GM12878 (cell line): ENCODE measurements at regions not wholly inside any gene's neighbourhood (a gene's known extent, or its start where the extent isn't known, plus 50 kb on each side); places are given as distances from the start of the nearest gene placed in this dataset.

Experiments
- ATAC-seq: fragments of 200-7000 bp; cut with Tn5 transposase; 3 replicates; pipeline ENCODE4 v1.9.1; 2020; ENCODE audit warnings: mild to moderate bottlenecking, moderate library complexity
- BruUV-seq: library from RNA; stranded (reverse); fragments of 400-500 nt; replicated peaks from 2 replicates; lab custom pipeline; 2021; lab: Mats Ljungman, UMichigan
- CTCF ChIA-PET: fragments of 300-600 bp; sonication (Branson Sonifier 250); formaldehyde crosslinking; extraction: SDS; loops from one replicate; lab custom pipeline; 2021; ENCODE audit warnings: inconsistent platforms; lab: Yijun Ruan, JAX
- POLR2A ChIA-PET: fragments of 350-600 bp; formaldehyde crosslinking; extraction: SDS; loops from one replicate; lab custom pipeline; 2021; ENCODE audit warnings: inconsistent platforms; lab: Charles Lee
- RAD21 ChIA-PET: fragments of 300-600 bp; sonication (Branson Sonifier 250); formaldehyde crosslinking; loops from one replicate; lab custom pipeline; 2023; ENCODE audit warnings: antibody characterized with exemption; ENCODE audit not compliant: unreplicated experiment; lab: Charles Lee
- SMC1A ChIA-PET: fragments of 300-600 bp; sonication (Branson Sonifier 250); formaldehyde crosslinking; loops from one replicate; lab custom pipeline; 2023; ENCODE audit not compliant: unreplicated experiment, uncharacterized antibody; lab: Charles Lee
- DNase-seq: peaks from one replicate; pipeline ENCODE4 v3.0.0-alpha.2; 2011; ENCODE audit warnings: low read depth, low spot score
- FAIRE-seq: peaks from 3 replicates; lab custom pipeline; 2011; peaks lifted over from hg19 to GRCh38; lab: Jason Lieb, UNC
- H2AFZ ChIP-seq: 2 replicates; pipeline ENCODE4 v1.6.0; 2011; ENCODE audit warnings: low read depth, low read length, control low read depth; ENCODE audit not compliant: control insufficient read depth
- H3K27ac ChIP-seq: 2 replicates; pipeline ENCODE4 v1.5.1; 2011; ENCODE audit warnings: control low read depth; ENCODE audit not compliant: control insufficient read depth, insufficient read depth
- H3K27me3 ChIP-seq, 2 experiments: replicated peaks in 1 of 2; 2 replicates each; pipeline versions ENCODE4 v1.6.0 to v1.6.1; 2011; ENCODE audit warnings: low read length in 1 of 2; ENCODE audit not compliant: control insufficient read depth in 2 of 2, insufficient read depth in 2 of 2
- H3K36me3 ChIP-seq, 2 experiments: 2 replicates each; pipeline ENCODE4 v1.5.1; 2011; ENCODE audit warnings: low read length in 1 of 2; ENCODE audit not compliant: control insufficient read depth in 2 of 2, insufficient read depth in 2 of 2
- H3K4me1 ChIP-seq: 2 replicates; pipeline ENCODE4 v1.6.1; 2011; ENCODE audit warnings: mild to moderate bottlenecking, low read length, moderate library complexity, mixed read lengths; ENCODE audit not compliant: control insufficient read depth, insufficient read depth
- H3K4me2 ChIP-seq: 2 replicates; pipeline ENCODE4 v1.6.0; 2011; ENCODE audit warnings: control low read depth; ENCODE audit not compliant: control insufficient read depth, insufficient read depth
- H3K4me3 ChIP-seq: fragments of 200-600 bp; sonication (generic); 2 replicates; pipeline ENCODE4 v1.5.1; 2016
- H3K79me2 ChIP-seq: 2 replicates; pipeline ENCODE4 v1.6.0; 2011; ENCODE audit warnings: low read length; ENCODE audit not compliant: control insufficient read depth, insufficient read depth
- H3K9ac ChIP-seq: 2 replicates; pipeline ENCODE4 v1.8.0; 2011; ENCODE audit warnings: low read length, control low read depth, mixed read lengths; ENCODE audit not compliant: control insufficient read depth, insufficient read depth
- H3K9me3 ChIP-seq: replicated peaks from 3 replicates; pipeline ENCODE4 v1.5.1; 2011; ENCODE audit warnings: mild to moderate bottlenecking, low read length; ENCODE audit not compliant: control insufficient read depth, insufficient read depth
- H4K20me1 ChIP-seq: 2 replicates; pipeline ENCODE4 v1.6.0; 2011; ENCODE audit not compliant: control insufficient read depth, insufficient read depth
- BCL3 ChIP-seq: IDR thresholded peaks from 2 replicates; pipeline ENCODE4 v1.6.1; 2011; ENCODE audit warnings: borderline replicate concordance, low read depth, mild to moderate bottlenecking, moderate library complexity, low read length; ENCODE audit not compliant: insufficient read depth, poor library complexity, severe bottlenecking
- CHD1 ChIP-seq: IDR thresholded peaks from 2 replicates; pipeline ENCODE4 v1.6.1; 2012; ENCODE audit warnings: low read depth, low read length, improper control_type of control experiment
- CREM ChIP-seq: IDR thresholded peaks from 2 replicates; pipeline ENCODE4 v1.6.1; 2014; ENCODE audit warnings: antibody characterized with exemption, low read depth
- EED ChIP-seq: sonication (generic); IDR thresholded peaks from 2 replicates; pipeline ENCODE4 v1.6.1; 2016; ENCODE audit warnings: antibody characterized with exemption, low read depth
- GATAD2B ChIP-seq: fragments of 450-650 bp; conservative IDR thresholded peaks from 2 replicates; pipeline ENCODE4 v1.6.1; 2017; ENCODE audit warnings: low read depth, mild to moderate bottlenecking, moderate library complexity
- HDGF ChIP-seq: fragments of 450-650 bp; IDR thresholded peaks from 2 replicates; pipeline ENCODE4 v1.6.1; 2016; ENCODE audit warnings: antibody characterized with exemption
- IKZF1 ChIP-seq: fragments of 450-650 bp; conservative IDR thresholded peaks from 2 replicates; pipeline ENCODE4 v1.6.1; 2017; ENCODE audit warnings: antibody characterized with exemption, mild to moderate bottlenecking
- MEF2B ChIP-seq: fragments of 450-650 bp; IDR thresholded peaks from 2 replicates; pipeline ENCODE4 v1.6.1; 2018; ENCODE audit warnings: mild to moderate bottlenecking, moderate library complexity; ENCODE audit not compliant: partially characterized antibody, poor library complexity, severe bottlenecking
- PKNOX1 ChIP-seq: fragments of 450-650 bp; IDR thresholded peaks from 2 replicates; pipeline ENCODE4 v1.6.1; 2016; ENCODE audit warnings: mild to moderate bottlenecking
- POLR2AphosphoS2 ChIP-seq: IDR thresholded peaks from 2 replicates; pipeline ENCODE4 v1.6.1; 2011; ENCODE audit warnings: low read depth, mild to moderate bottlenecking, low read length, improper control_type of control experiment, moderate library complexity
- POU2F2 ChIP-seq: IDR thresholded peaks from 3 replicates; pipeline ENCODE4 v1.6.1; 2011; ENCODE audit warnings: low read depth, mild to moderate bottlenecking, low read length, borderline replicate concordance
- RFX5 ChIP-seq: IDR thresholded peaks from 2 replicates; pipeline ENCODE4 v1.6.1; 2011; ENCODE audit warnings: low read depth, low read length, improper control_type of control experiment
- RUNX3 ChIP-seq: IDR thresholded peaks from 2 replicates; pipeline ENCODE4 v1.6.1; 2012; ENCODE audit warnings: low read length, inconsistent platforms
- TAF1 ChIP-seq: IDR thresholded peaks from 2 replicates; pipeline ENCODE4 v1.6.1; 2011; ENCODE audit warnings: mild to moderate bottlenecking, low read depth, low read length, borderline replicate concordance
- TCF12 ChIP-seq: IDR thresholded peaks from 2 replicates; pipeline ENCODE4 v1.6.1; 2011; ENCODE audit warnings: low read depth, mild to moderate bottlenecking, low read length
- ZBED1 ChIP-seq: IDR thresholded peaks from 2 replicates; pipeline ENCODE4 v1.6.1; 2016; ENCODE audit warnings: borderline replicate concordance
- ZBTB4 ChIP-seq: fragments of 450-650 bp; formaldehyde crosslinking; IDR thresholded peaks from 2 replicates; pipeline ENCODE4 v1.4.0; 2022; ENCODE audit warnings: mild to moderate bottlenecking, moderate library complexity
- ZSCAN29 ChIP-seq: fragments of 450-650 bp; IDR thresholded peaks from 2 replicates; pipeline ENCODE4 v1.6.1; 2017; ENCODE audit warnings: mild to moderate bottlenecking, moderate library complexity
- WGBS: methylation state at CpG from one replicate; pipeline ENCODE4 v1.1.6; 2016; ENCODE audit warnings: low lambda C conversion rate; ENCODE audit not compliant: insufficient replicate concordance, insufficient coverage; ENCODE audit errors: missing lambda C conversion rate; 5-methylcytosine and 5-hydroxymethylcytosine counted together
- in situ Hi-C: fragments of 300-500 bp; cut with MboI; formaldehyde crosslinking; loops from 9 replicates; pipeline ENCODE4 v1.14.3; 2018; ENCODE audit warnings: mixed read lengths
- intact Hi-C: fragments of 100-400 bp; cut with micrococcal nuclease; formaldehyde crosslinking; loops from one replicate; pipeline ENCODE4 v1.14.2; 2022; ENCODE audit not compliant: unreplicated experiment

- no peak for TF ChIP-seq GATAD2B
- no peak for TF ChIP-seq TAF1
- no peak for TF ChIP-seq POLR2AphosphoS2
- TF ChIP-seq HDGF, result no peak
- no peak for TF ChIP-seq TCF12
- TF ChIP-seq CHD1, result no peak
- no peak for TF ChIP-seq CREM
- TF ChIP-seq RFX5, result no peak
These were observed 630.8 kb upstream of the KIF2B start (continued) for GRCh38 chr17:53191878-53192277.

- intact Hi-C loops, result no loop called here
- in situ Hi-C loops, result no loop called here
- Histone ChIP-seq H3K9ac (no peak overlapping the region), H3K27ac (no peak overlapping the region), H3K4me2 (no peak overlapping the region), H3K4me1 (no peaks in the 10 kb centered on the region), H3K79me2 (no peaks in the 10 kb centered on the region), H3K4me3 (no peak overlapping the region), H3K27me3 (no peaks in the 10 kb centered on the region), H3K36me3 (no peaks in the 10 kb centered on the region), H4K20me1 (no peaks in the 10 kb centered on the region), H2AFZ (no peak overlapping the region), H3K9me3 (no peaks in the 10 kb centered on the region; the same call in 1 of the 3 replicates)
- BruUV-seq, result no TSS peak
- SMC1A ChIA-PET, result no interaction called here
- WGBS, result 2% methylated on average over 2 of the region's 2 CpGs
- ATAC-seq, result no peak
- POLR2A ChIA-PET, result no interaction called here
- no peak for FAIRE-seq
- RAD21 ChIA-PET, result no interaction called here
- CTCF ChIA-PET, result no interaction called here
- DNase-seq, result no peak
- TF ChIP-seq ZBED1 (no peak), IKZF1 (no peak), BCL3 (no peak), RUNX3 (no peak), ZSCAN29 (no peak), ZBTB4 (CRISPR knock-in tag) (no peak), PKNOX1 (no peak), MEF2B (no peak), POLR2AphosphoS2 (no peak), POU2F2 (no peak), EED (no peak)
These were observed 636.7 kb upstream of the KIF2B start for GRCh38 chr17:53186001-53186400.
